ENCODE measurements at regions not wholly inside any gene's neighbourhood (a gene's known extent, or its start where the extent isn't known, plus 50 kb on each side); places are given as distances from the start of the nearest gene placed in this dataset.

DNA sequence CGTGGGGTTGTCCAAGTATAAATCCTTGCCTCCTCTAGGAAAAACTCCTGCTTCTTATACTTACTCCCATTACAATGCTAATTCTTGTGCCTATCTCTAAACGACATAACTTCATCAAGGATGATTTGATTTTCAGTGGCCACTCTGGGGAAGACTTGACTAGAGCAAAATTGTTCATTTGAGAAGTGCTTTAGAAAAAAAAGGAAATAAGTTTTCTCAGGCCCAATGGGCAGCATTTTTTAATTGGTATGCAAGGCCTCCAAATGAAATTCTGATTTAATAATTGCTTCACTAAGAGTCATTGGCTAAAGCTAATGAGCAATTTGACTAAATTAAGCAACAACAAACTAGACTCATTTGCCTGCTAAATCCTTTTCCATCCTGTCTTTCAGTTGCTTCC is 496.1 kb downstream of the TSN start:
- TF ChIP-seq, protein P1, sequence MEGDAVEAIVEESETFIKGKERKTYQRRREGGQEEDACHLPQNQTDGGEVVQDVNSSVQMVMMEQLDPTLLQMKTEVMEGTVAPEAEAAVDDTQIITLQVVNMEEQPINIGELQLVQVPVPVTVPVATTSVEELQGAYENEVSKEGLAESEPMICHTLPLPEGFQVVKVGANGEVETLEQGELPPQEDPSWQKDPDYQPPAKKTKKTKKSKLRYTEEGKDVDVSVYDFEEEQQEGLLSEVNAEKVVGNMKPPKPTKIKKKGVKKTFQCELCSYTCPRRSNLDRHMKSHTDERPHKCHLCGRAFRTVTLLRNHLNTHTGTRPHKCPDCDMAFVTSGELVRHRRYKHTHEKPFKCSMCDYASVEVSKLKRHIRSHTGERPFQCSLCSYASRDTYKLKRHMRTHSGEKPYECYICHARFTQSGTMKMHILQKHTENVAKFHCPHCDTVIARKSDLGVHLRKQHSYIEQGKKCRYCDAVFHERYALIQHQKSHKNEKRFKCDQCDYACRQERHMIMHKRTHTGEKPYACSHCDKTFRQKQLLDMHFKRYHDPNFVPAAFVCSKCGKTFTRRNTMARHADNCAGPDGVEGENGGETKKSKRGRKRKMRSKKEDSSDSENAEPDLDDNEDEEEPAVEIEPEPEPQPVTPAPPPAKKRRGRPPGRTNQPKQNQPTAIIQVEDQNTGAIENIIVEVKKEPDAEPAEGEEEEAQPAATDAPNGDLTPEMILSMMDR (IDR thresholded peaks at IDR 0.05): no peak
- TF ChIP-seq EZH2 (IDR thresholded peaks at IDR 0.05): no peak

Data from neural progenitor cell (in vitro differentiated cells).